K562 (cell line): ENCODE measurements at regions not wholly inside any gene's neighbourhood (a gene's known extent, or its start where the extent isn't known, plus 50 kb on each side); places are given as distances from the start of the nearest gene placed in this dataset.

ENCODE experiments used
- ATAC-seq: fragments of 200-7000 bp; cut with Tn5 transposase; 3 replicates; pipeline ENCODE4 v1.9.1; 2020; ENCODE audit warnings: moderate library complexity
- BruUV-seq: library from RNA; stranded (reverse); fragments of 400-500 nt; replicated peaks from 2 replicates; lab custom pipeline; 2021; lab: Mats Ljungman, UMichigan
- CTCF ChIA-PET: fragments of 300-600 bp; formaldehyde crosslinking; extraction: SDS; loops from one replicate; lab custom pipeline; 2021; ENCODE audit warnings: low intra/inter-chr PET ratio; lab: Yijun Ruan, JAX
- POLR2A ChIA-PET: fragments of 300-600, 350-650 bp; sonication (Branson Sonifier 250); formaldehyde crosslinking; extraction: SDS; loops from one replicate; lab custom pipeline; 2021; ENCODE audit warnings: antibody characterized with exemption, inconsistent platforms; lab: Yijun Ruan, JAX
- DNase-seq, 4 experiments: peaks; one replicate each; pipeline versions ENCODE4 v3.0.0 to v3.0.0-alpha.2; 2011 to 2018; ENCODE audit warnings: low spot score in 3 of 4, mixed read lengths in 3 of 4; ENCODE audit errors: extremely low read depth in 1 of 4
- FAIRE-seq: peaks from 2 replicates; lab custom pipeline; 2011; peaks lifted over from hg19 to GRCh38; lab: Jason Lieb, UNC
- H2AFZ ChIP-seq: 2 replicates; pipeline ENCODE4 v1.6.0; 2011; ENCODE audit warnings: low read depth, low read length, control low read depth, inconsistent platforms
- H3K27ac ChIP-seq: fragments of 200-600 bp; 3 replicates; pipeline ENCODE4 v1.8.0; 2011; ENCODE audit warnings: low read depth, mild to moderate bottlenecking, control low read depth, inconsistent platforms, low read length, moderate library complexity, mixed read lengths; ENCODE audit errors: extremely low read depth
- H3K27me3 ChIP-seq, 2 experiments: fragments of 300-600 bp in 1 of 2; 2 replicates in 1 of 2; 3 replicates in 1 of 2; pipeline versions ENCODE4 v1.6.0 to v1.8.0; 2011; ENCODE audit warnings: inconsistent platforms in 2 of 2, low read length in 2 of 2, mild to moderate bottlenecking in 1 of 2, mixed read lengths in 1 of 2, moderate library complexity in 1 of 2; ENCODE audit not compliant: control insufficient read depth in 2 of 2, insufficient read depth in 2 of 2
- H3K36me3 ChIP-seq: fragments of 300-600 bp; 3 replicates; pipeline ENCODE4 v1.8.0; 2011; ENCODE audit warnings: mild to moderate bottlenecking, low read length, inconsistent platforms; ENCODE audit not compliant: control insufficient read depth, insufficient read depth
- H3K4me1 ChIP-seq, 2 experiments: fragments of 200-600 bp in 1 of 2; replicated peaks in 1 of 2; 2 replicates in 1 of 2; 3 replicates in 1 of 2; pipeline versions ENCODE4 v1.5.1 to v1.8.0; 2011; ENCODE audit warnings: inconsistent platforms in 2 of 2, low read length in 2 of 2, mild to moderate bottlenecking in 1 of 2, mixed read lengths in 1 of 2, moderate library complexity in 1 of 2; ENCODE audit not compliant: control insufficient read depth in 2 of 2, insufficient read depth in 2 of 2
- H3K4me2 ChIP-seq: 2 replicates; pipeline ENCODE4 v1.6.1; 2011; ENCODE audit warnings: low read length, control low read depth, inconsistent platforms, mixed read lengths; ENCODE audit not compliant: insufficient read depth
- H3K4me3 ChIP-seq: fragments of 200-600 bp; sonication (generic), shearing (Covaris generic); 2 replicates; pipeline ENCODE4 v1.5.1; 2016; ENCODE audit warnings: control low read depth, inconsistent platforms
- H3K79me2 ChIP-seq: fragments of 200-600 bp; 3 replicates; pipeline ENCODE4 v1.8.0; 2011; ENCODE audit warnings: low read length, inconsistent platforms; ENCODE audit not compliant: control insufficient read depth, insufficient read depth
- H3K9ac ChIP-seq, 2 experiments: 2 replicates each; pipeline versions ENCODE4 v1.6.0 to v1.6.1; 2011; ENCODE audit warnings: low read depth in 2 of 2, low read length in 2 of 2, control low read depth in 1 of 2, inconsistent platforms in 1 of 2, mild to moderate bottlenecking in 1 of 2, mixed read lengths in 1 of 2; ENCODE audit not compliant: insufficient read depth in 1 of 2
- H3K9me1 ChIP-seq: one replicate; pipeline ENCODE4 v1.6.0; 2011; ENCODE audit warnings: inconsistent platforms, mild to moderate bottlenecking, low read length, moderate library complexity; ENCODE audit not compliant: control insufficient read depth, insufficient read depth
- H3K9me3 ChIP-seq: replicated peaks from 2 replicates; pipeline ENCODE4 v1.5.1; 2011; ENCODE audit warnings: low read depth, low read length, inconsistent platforms; ENCODE audit not compliant: control insufficient read depth, insufficient read depth
- H4K20me1 ChIP-seq: replicated peaks from 2 replicates; pipeline ENCODE4 v1.6.1; 2011; ENCODE audit warnings: low read length, inconsistent platforms, mixed read lengths; ENCODE audit not compliant: control insufficient read depth, insufficient read depth
- BCL6 ChIP-seq: fragments of 250-450 bp; sonication (Bioruptor Pico); IDR thresholded peaks from 2 replicates; pipeline ENCODE4 v1.4.0; 2020
- CBX1 ChIP-seq: sonication (generic); IDR thresholded peaks from 2 replicates; pipeline ENCODE4 v1.6.1; 2016; ENCODE audit warnings: antibody characterized with exemption, low read depth, mild to moderate bottlenecking
- DACH1 ChIP-seq: fragments of 450-650 bp; IDR thresholded peaks from 2 replicates; pipeline ENCODE4 v1.6.1; 2018; ENCODE audit not compliant: partially characterized antibody
- GATAD2B ChIP-seq: fragments of 450-650 bp; IDR thresholded peaks from 2 replicates; pipeline ENCODE4 v1.6.1; 2017; ENCODE audit warnings: mild to moderate bottlenecking, borderline replicate concordance
- GTF2F1 ChIP-seq: IDR thresholded peaks from 2 replicates; pipeline ENCODE4 v1.6.1; 2011; ENCODE audit warnings: low read depth, low read length, improper control_type of control experiment
- ZNF311 ChIP-seq: fragments of 250-450 bp; sonication (Bioruptor Pico); IDR thresholded peaks from 2 replicates; pipeline ENCODE4 v1.4.0; 2020; ENCODE audit warnings: mild to moderate bottlenecking, moderate library complexity
- ZSCAN29 ChIP-seq: fragments of 450-650 bp; IDR thresholded peaks from 2 replicates; pipeline ENCODE4 v1.6.1; 2017
- WGBS: fragments of 100-300 bp; shearing (Covaris generic); methylation state at CpG from one replicate; pipeline ENCODE4 v1.1.6; 2016; ENCODE audit warnings: low coverage, mixed read lengths; ENCODE audit not compliant: insufficient coverage; ENCODE audit errors: missing lambda C conversion rate; 5-methylcytosine and 5-hydroxymethylcytosine counted together
- in situ Hi-C: fragments of 300-500 bp; cut with MboI; formaldehyde crosslinking; loops from 4 replicates; pipeline ENCODE4 v1.15.0; 2018; ENCODE audit warnings: inconsistent platforms, mixed read lengths
- intact Hi-C: fragments of 100-400 bp; cut with micrococcal nuclease; formaldehyde crosslinking; loops from 2 replicates; pipeline ENCODE4 v1.14.2; 2022

GRCh38 chr13:64186503-64187250, 2771.0 kb upstream of the PCDH20 start:
- Histone ChIP-seq H3K9me1 (no peaks in the 10 kb centered on the region), H3K36me3 (no peaks in the 10 kb centered on the region), H3K4me1 (no peaks in the 10 kb centered on the region), H3K27me3 (no peaks in the 10 kb centered on the region), H3K4me2 (no peak overlapping the region), H3K9me3 (no peaks in the 10 kb centered on the region), H3K79me2 (no peaks in the 10 kb centered on the region), H2AFZ (no peak overlapping the region), H3K9ac (no peak overlapping the region), H4K20me1 (no peaks in the 10 kb centered on the region), H3K4me3 (no peak overlapping the region), H3K27ac (no peak overlapping the region)
- DNase-seq (no peak), ATAC-seq (no peak), FAIRE-seq (no peak)
- intact Hi-C loops (no loop called here), in situ Hi-C loops (no loop called here)
- ChIA-PET POLR2A (no interaction called here), CTCF (no interaction called here)
- TF ChIP-seq DACH1 (no peak), ZSCAN29 (no peak), ZNF311 (no peak), CBX1 (no peak), GTF2F1 (no peak)
- 0% methylated on average over 2 of the region's 2 CpGs for WGBS
- no TSS peak for BruUV-seq

- BruUV-seq: no TSS peak
- no peaks in the 10 kb centered on the region for H3K9me3 ChIP-seq
- 14% methylated on average over 1 of the region's 1 CpG for WGBS
- no peak overlapping the region for H3K4me2 ChIP-seq
- H3K9me1 ChIP-seq: no peaks in the 10 kb centered on the region
- ChIA-PET CTCF (no interaction called here), POLR2A (no interaction called here)
- in situ Hi-C loops (no loop called here), intact Hi-C loops (no loop called here)
- TF ChIP-seq GATAD2B (no peak), BCL6 (CRISPR knock-in tag) (no peak)
- no peak for ATAC-seq
- no peaks in the 10 kb centered on the region for H3K36me3 ChIP-seq
- no peak for FAIRE-seq
- no peak overlapping the region for H3K27ac ChIP-seq
- H4K20me1 ChIP-seq: no peaks in the 10 kb centered on the region
- no peaks in the 10 kb centered on the region for H3K79me2 ChIP-seq
- no peaks in the 10 kb centered on the region for H3K4me1 ChIP-seq
- H3K4me3 ChIP-seq: no peak overlapping the region
- H3K9ac ChIP-seq: no peak overlapping the region
- no peak for DNase-seq
- no peaks in the 10 kb centered on the region for H3K27me3 ChIP-seq
- no peak overlapping the region for H2AFZ ChIP-seq
Observed at GRCh38 chr13:64186071-64186470, 2770.4 kb upstream of the PCDH20 start.
